ENCODE measurements at regions not wholly inside any gene's neighbourhood (a gene's known extent, or its start where the extent isn't known, plus 50 kb on each side); places are given as distances from the start of the nearest gene placed in this dataset.

DNA sequence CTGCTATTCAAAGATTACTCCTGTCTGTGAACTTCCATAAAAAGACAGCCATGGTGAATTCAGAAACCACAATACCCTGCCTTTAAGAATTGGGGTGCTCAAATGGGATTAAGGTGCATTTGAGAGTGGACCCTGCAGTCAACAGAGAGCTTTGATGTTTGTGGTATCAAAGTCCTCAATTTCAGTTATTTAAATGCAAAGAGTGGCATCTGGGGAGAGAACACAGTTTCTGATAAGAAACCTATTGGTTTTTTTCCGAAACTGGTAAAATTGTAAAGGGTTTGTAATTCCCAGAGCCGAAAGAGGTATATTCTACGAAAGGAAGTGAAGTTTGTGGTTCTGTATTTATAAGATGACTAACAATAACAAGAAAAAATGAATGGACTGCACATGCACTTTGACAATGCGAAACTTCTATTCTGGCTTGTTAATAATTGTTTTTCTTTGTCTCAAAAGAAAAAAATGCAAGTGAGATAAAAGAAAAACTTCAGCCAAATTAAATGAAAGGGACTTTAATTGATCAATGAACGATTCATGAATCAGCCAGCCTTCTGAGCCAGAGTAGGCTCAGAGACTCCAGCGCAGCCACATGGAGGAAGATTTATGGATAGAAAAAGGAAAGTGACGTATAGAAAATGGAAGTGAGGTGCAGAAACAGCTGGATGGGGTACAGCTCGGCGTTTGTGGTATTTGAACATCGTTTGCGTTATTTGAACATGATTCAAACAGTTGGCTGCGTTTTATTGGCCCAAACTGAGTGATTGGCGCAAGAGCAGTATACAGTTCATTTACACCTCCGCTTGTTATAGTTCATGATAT lies 70.5 kb upstream of the DUSP22 start:
- in situ Hi-C loops (cut with MboI; ENCODE audit: low sequenced_read_pairs, unreplicated experiment): no loop called here
- TF ChIP-seq, protein P1, sequence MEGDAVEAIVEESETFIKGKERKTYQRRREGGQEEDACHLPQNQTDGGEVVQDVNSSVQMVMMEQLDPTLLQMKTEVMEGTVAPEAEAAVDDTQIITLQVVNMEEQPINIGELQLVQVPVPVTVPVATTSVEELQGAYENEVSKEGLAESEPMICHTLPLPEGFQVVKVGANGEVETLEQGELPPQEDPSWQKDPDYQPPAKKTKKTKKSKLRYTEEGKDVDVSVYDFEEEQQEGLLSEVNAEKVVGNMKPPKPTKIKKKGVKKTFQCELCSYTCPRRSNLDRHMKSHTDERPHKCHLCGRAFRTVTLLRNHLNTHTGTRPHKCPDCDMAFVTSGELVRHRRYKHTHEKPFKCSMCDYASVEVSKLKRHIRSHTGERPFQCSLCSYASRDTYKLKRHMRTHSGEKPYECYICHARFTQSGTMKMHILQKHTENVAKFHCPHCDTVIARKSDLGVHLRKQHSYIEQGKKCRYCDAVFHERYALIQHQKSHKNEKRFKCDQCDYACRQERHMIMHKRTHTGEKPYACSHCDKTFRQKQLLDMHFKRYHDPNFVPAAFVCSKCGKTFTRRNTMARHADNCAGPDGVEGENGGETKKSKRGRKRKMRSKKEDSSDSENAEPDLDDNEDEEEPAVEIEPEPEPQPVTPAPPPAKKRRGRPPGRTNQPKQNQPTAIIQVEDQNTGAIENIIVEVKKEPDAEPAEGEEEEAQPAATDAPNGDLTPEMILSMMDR (IDR thresholded peaks at IDR 0.05; ENCODE audit: borderline replicate concordance, control extremely low read depth, extremely low read depth, insufficient read depth, missing control alignments): no peak
- no peak for DNase-seq (ENCODE audit: low spot score)

DNA sequence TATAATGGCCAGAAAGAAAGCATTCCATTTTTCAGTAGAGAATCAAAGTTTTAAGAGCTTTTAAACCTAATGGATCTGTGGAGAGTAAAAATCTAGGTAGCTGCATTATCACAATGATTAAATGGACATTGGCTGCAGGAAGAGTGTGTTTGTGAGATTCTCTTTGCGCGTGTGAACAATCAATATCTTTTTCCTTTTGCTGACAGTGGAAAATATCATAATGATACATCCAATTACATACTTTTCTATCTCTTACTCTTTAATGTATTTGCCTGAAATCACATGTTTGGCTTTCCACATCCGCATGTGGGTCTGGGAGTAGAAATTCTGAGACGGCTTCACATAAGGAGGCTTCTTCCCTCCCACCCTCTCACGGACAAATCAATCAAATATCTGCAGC lies 69.8 kb upstream of the DUSP22 start:
- TF ChIP-seq, protein P1 (IDR thresholded peaks at IDR 0.05; ENCODE audit: borderline replicate concordance, control extremely low read depth, extremely low read depth, insufficient read depth, missing control alignments): no peak
- in situ Hi-C loops (cut with MboI; ENCODE audit: low sequenced_read_pairs, unreplicated experiment): no loop called here
- no peak for DNase-seq (ENCODE audit: low spot score)

GRCh38 chr6:223136-223535 lies 69.2 kb upstream of the DUSP22 start:
- in situ Hi-C loops (cut with MboI; ENCODE audit: low sequenced_read_pairs, unreplicated experiment): no loop called here
- no peak for DNase-seq (ENCODE audit: low spot score)
- TF ChIP-seq, protein P1 (IDR thresholded peaks at IDR 0.05; ENCODE audit: borderline replicate concordance, control extremely low read depth, extremely low read depth, insufficient read depth, missing control alignments): no peak

DNA sequence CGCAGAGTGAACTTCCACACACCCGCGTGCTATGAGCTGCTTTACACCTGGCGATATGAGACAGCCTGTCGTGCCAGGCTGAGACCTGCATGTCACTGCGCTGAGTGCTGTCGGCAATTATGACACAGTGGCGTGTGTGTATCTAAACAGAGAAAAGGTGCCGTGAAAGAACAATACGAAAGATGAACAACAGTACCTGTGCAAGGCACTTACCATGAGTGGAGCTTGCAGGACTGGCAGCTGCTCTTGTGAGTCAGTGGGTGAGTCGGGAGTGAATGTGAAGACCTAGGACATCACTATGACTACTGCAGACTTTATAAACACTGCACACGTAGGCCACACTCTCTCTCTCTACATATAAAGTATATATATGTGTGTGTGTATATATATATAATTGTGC lies 68.5 kb upstream of the DUSP22 start:
- no peak for DNase-seq (ENCODE audit: low spot score)
- in situ Hi-C loops (cut with MboI; ENCODE audit: low sequenced_read_pairs, unreplicated experiment): no loop called here

GRCh38 chr6:224350-224749 lies 67.9 kb upstream of the DUSP22 start:
- TF ChIP-seq, protein P1 (IDR thresholded peaks at IDR 0.05; ENCODE audit: borderline replicate concordance, control extremely low read depth, extremely low read depth, insufficient read depth, missing control alignments): no peak
- in situ Hi-C loops (cut with MboI; ENCODE audit: low sequenced_read_pairs, unreplicated experiment): no loop called here
- DNase-seq (ENCODE audit: low spot score): no peak

More for the DNA sequence above, 68.5 kb upstream of the DUSP22 start:
- TF ChIP-seq, protein P1 (IDR thresholded peaks at IDR 0.05; ENCODE audit: borderline replicate concordance, control extremely low read depth, extremely low read depth, insufficient read depth, missing control alignments): no peak

DNA sequence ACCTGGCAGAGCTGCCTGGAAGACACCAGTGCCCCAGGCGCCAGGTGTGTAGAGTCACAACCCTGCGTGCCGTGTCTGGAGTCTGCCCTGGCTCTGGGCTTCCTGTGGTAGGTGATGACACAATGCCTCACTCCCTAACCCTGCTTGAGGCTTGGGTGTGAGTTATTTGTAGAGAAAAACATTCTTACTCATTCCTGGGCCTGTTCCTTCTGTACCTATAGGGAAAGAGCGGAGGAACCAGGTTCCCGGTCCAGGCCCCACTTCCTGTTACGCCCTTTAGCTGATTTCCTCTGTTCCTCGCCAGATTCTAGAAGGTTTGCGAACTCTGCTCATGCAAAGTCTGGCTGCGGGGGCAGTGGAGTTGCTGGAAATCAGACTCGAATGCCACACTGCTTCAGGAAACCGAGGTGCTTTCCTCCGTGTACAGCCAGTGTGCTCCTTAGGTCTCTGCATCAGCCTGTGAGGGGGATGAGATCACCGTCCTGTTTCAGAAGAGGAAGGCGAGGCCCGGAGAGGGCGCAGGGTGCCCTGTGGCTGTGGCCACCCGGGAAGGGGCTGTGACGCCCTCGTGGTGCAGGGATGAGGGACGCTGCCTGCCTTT lies 67.1 kb upstream of the DUSP22 start:
- in situ Hi-C loops (cut with MboI; ENCODE audit: low sequenced_read_pairs, unreplicated experiment): no loop called here
- TF ChIP-seq, protein P1 (IDR thresholded peaks at IDR 0.05; ENCODE audit: borderline replicate concordance, control extremely low read depth, extremely low read depth, insufficient read depth, missing control alignments): no peak
- DNase-seq (ENCODE audit: low spot score): no peak

All from GM13976 (cell line).